HEK293T (cell line): ENCODE measurements at regions not wholly inside any gene's neighbourhood (a gene's known extent, or its start where the extent isn't known, plus 50 kb on each side); places are given as distances from the start of the nearest gene placed in this dataset.

Source experiments
- ARNT ChIP-seq: fragments of 450-650 bp; IDR thresholded peaks from 2 replicates; pipeline ENCODE4 v1.6.1; 2017; ENCODE audit warnings: mild to moderate bottlenecking
- BHLHE40 ChIP-seq: fragments of 450-650 bp; IDR thresholded peaks from 2 replicates; pipeline ENCODE4 v1.6.1; 2016; ENCODE audit warnings: mild to moderate bottlenecking, moderate library complexity, borderline replicate concordance
- CTBP1 ChIP-seq: fragments of 450-650 bp; IDR thresholded peaks from 2 replicates; pipeline ENCODE4 v1.6.1; 2016; ENCODE audit warnings: borderline replicate concordance
- ELF4 ChIP-seq: fragments of 450-650 bp; IDR thresholded peaks from 2 replicates; pipeline ENCODE4 v1.6.1; 2017; ENCODE audit warnings: antibody characterized with exemption
- FOXA1 ChIP-seq: fragments of 450-650 bp; IDR thresholded peaks from 2 replicates; pipeline ENCODE4 v1.6.1; 2016; ENCODE audit warnings: mild to moderate bottlenecking
- FOXM1 ChIP-seq: fragments of 450-650 bp; IDR thresholded peaks from 2 replicates; pipeline ENCODE4 v1.6.1; 2017; ENCODE audit warnings: mild to moderate bottlenecking, borderline replicate concordance
- HDGF ChIP-seq: fragments of 450-650 bp; IDR thresholded peaks from 2 replicates; pipeline ENCODE4 v1.6.1; 2017; ENCODE audit warnings: antibody characterized with exemption, borderline replicate concordance
- L3MBTL2 ChIP-seq: fragments of 450-650 bp; conservative IDR thresholded peaks from 2 replicates; pipeline ENCODE4 v1.6.1; 2016; ENCODE audit warnings: mild to moderate bottlenecking
- LEF1 ChIP-seq: fragments of 450-650 bp; IDR thresholded peaks from 2 replicates; pipeline ENCODE4 v1.6.1; 2017; ENCODE audit warnings: mild to moderate bottlenecking, borderline replicate concordance
- NFRKB ChIP-seq: fragments of 450-650 bp; IDR thresholded peaks from 2 replicates; pipeline ENCODE4 v1.6.1; 2016; ENCODE audit warnings: mild to moderate bottlenecking, moderate library complexity
- ZNF384 ChIP-seq: fragments of 450-650 bp; IDR thresholded peaks from 2 replicates; pipeline ENCODE4 v1.6.1; 2016
- TF ChIP-seq, protein P1 (sequence below): fragments of 450-650 bp; IDR thresholded peaks from 2 replicates; pipeline ENCODE4 v1.6.1; 2016

DNA sequence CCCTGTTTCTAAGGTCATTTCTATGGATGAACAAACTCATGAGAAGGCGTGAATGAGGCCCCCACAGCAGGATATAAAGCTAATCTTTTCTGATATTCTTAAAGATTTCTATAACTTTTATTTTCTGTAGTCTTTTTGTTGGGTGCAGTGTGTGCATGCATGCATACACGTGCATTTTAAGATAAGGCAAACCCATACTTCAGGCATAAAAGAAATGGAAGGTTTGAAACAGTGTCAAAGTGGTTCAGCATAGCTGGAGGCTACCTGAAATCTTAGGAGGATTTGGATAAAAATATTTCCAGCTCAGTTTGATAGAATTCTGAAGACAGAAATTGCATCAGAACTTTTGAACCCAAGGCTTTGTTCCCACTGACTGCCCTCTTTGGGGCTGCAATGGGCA lies 119.7 kb downstream of the PDHA2 start:
- TF ChIP-seq FOXA1 (no peak), BHLHE40 (no peak), HDGF (no peak), CTBP1 (no peak), ELF4 (no peak), LEF1 (no peak), FOXM1 (no peak), NFRKB (no peak), L3MBTL2 (no peak), ZNF384 (no peak), ARNT (no peak)
- TF ChIP-seq, protein P1, sequence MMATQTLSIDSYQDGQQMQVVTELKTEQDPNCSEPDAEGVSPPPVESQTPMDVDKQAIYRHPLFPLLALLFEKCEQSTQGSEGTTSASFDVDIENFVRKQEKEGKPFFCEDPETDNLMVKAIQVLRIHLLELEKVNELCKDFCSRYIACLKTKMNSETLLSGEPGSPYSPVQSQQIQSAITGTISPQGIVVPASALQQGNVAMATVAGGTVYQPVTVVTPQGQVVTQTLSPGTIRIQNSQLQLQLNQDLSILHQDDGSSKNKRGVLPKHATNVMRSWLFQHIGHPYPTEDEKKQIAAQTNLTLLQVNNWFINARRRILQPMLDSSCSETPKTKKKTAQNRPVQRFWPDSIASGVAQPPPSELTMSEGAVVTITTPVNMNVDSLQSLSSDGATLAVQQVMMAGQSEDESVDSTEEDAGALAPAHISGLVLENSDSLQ = no peak
